DND-41 (cell line): ENCODE measurements at regions not wholly inside any gene's neighbourhood (a gene's known extent, or its start where the extent isn't known, plus 50 kb on each side); places are given as distances from the start of the nearest gene placed in this dataset.

Source experiments
- ATAC-seq: fragments of 200-7000 bp; cut with Tn5 transposase; 3 replicates; pipeline ENCODE4 v1.9.1; 2021; ENCODE audit warnings: low read depth; ENCODE audit not compliant: insufficient read depth
- DNase-seq: peaks from one replicate; pipeline ENCODE4 v3.0.0-alpha.2; 2020
- H2AFZ ChIP-seq: 2 replicates; pipeline ENCODE4 v1.6.0; 2012; ENCODE audit warnings: low read depth, low read length
- H3K27ac ChIP-seq: 2 replicates; pipeline ENCODE4 v1.5.1; 2012; ENCODE audit warnings: low read length, inconsistent platforms
- H3K27me3 ChIP-seq: fragments of 200-600 bp; sonication (generic); 2 replicates; pipeline ENCODE4 v1.6.0; 2012; ENCODE audit warnings: low read length, mild to moderate bottlenecking, inconsistent platforms; ENCODE audit not compliant: insufficient read depth, poor library complexity
- H3K36me3 ChIP-seq: 2 replicates; pipeline ENCODE4 v1.5.1; 2012; ENCODE audit warnings: low read length, inconsistent platforms; ENCODE audit not compliant: insufficient read depth
- H3K4me1 ChIP-seq: 2 replicates; pipeline ENCODE4 v1.5.1; 2012; ENCODE audit warnings: mild to moderate bottlenecking, low read length; ENCODE audit not compliant: insufficient read depth
- H3K4me2 ChIP-seq: 2 replicates; pipeline ENCODE4 v1.6.0; 2012; ENCODE audit warnings: mild to moderate bottlenecking, moderate library complexity, low read length, inconsistent platforms; ENCODE audit not compliant: insufficient read depth
- H3K4me3 ChIP-seq, 2 experiments: fragments of 200-600 bp in 1 of 2; shearing (Covaris generic) in 1 of 2; 2 replicates each; pipeline ENCODE4 v1.5.1; 2012 to 2016; ENCODE audit warnings: inconsistent platforms in 2 of 2, low read length in 2 of 2, mild to moderate bottlenecking in 2 of 2, low read depth in 1 of 2, moderate library complexity in 1 of 2
- H3K79me2 ChIP-seq: 2 replicates; pipeline ENCODE4 v1.6.0; 2012; ENCODE audit warnings: low read length, inconsistent platforms; ENCODE audit not compliant: insufficient read depth
- H3K9ac ChIP-seq: 2 replicates; pipeline ENCODE4 v1.6.0; 2012; ENCODE audit warnings: low read depth, mild to moderate bottlenecking, inconsistent platforms, low read length, moderate library complexity
- H3K9me3 ChIP-seq: 2 replicates; pipeline ENCODE4 v1.5.1; 2012; ENCODE audit warnings: low read length, moderate library complexity, mild to moderate bottlenecking, inconsistent platforms; ENCODE audit not compliant: insufficient read depth, severe bottlenecking
- H4K20me1 ChIP-seq: 2 replicates; pipeline ENCODE4 v1.6.0; 2012; ENCODE audit warnings: low read length; ENCODE audit not compliant: insufficient read depth
- CTCF ChIP-seq: IDR thresholded peaks from 2 replicates; pipeline ENCODE4 v1.5.1; 2012; ENCODE audit warnings: borderline replicate concordance, low read length, moderate library complexity, mild to moderate bottlenecking; ENCODE audit not compliant: poor library complexity, severe bottlenecking; ENCODE audit errors: extremely low read depth
- EZH2 ChIP-seq: IDR thresholded peaks from 3 replicates; pipeline ENCODE4 v1.6.1; 2012; ENCODE audit warnings: borderline replicate concordance, low read depth, mild to moderate bottlenecking, moderate library complexity, low read length, inconsistent platforms; ENCODE audit not compliant: severe bottlenecking

GRCh38 chr1:37274486-37274885 lies 199.9 kb upstream of the ZC3H12A start:
- Histone ChIP-seq H3K4me3 (no peak overlapping the region), H3K79me2 (no peaks in the 10 kb centered on the region), H3K9me3 (no peaks in the 10 kb centered on the region), H3K4me2 (no peak overlapping the region), H3K9ac (no peak overlapping the region), H2AFZ (no peak overlapping the region), H3K4me1 (no peaks in the 10 kb centered on the region), H3K27me3 (peaks cover 14% of the 10 kb centered on the region), H4K20me1 (no peaks in the 10 kb centered on the region; the same call in 1 of the 2 replicates), H3K36me3 (no peaks in the 10 kb centered on the region), H3K27ac (no peak overlapping the region)
- ATAC-seq, result no peak
- no peak for DNase-seq
- TF ChIP-seq EZH2 (no peak), CTCF (no peak)

GRCh38 chr1:37274938-37275631 lies 199.3 kb upstream of the ZC3H12A start:
- DNase-seq (no peak), ATAC-seq (no peak)
- no peak overlapping the region for H3K4me2 ChIP-seq
- TF ChIP-seq CTCF, result no peak
- no peak for TF ChIP-seq EZH2
- H3K79me2 ChIP-seq, result no peaks in the 10 kb centered on the region
- H4K20me1 ChIP-seq, result no peaks in the 10 kb centered on the region; the same call in 1 of the 2 replicates
- H3K9ac ChIP-seq, result no peak overlapping the region
- H3K36me3 ChIP-seq, result no peaks in the 10 kb centered on the region
- H3K27me3 ChIP-seq, result peaks cover 14% of the 10 kb centered on the region
- H3K4me1 ChIP-seq, result no peaks in the 10 kb centered on the region
- no peak overlapping the region for H2AFZ ChIP-seq
- H3K9me3 ChIP-seq, result no peaks in the 10 kb centered on the region
- no peak overlapping the region for H3K4me3 ChIP-seq
- no peak overlapping the region for H3K27ac ChIP-seq

GRCh38 chr1:37277366-37277765 lies 197.0 kb upstream of the ZC3H12A start:
- Histone ChIP-seq H3K36me3 (no peaks in the 10 kb centered on the region), H3K9ac (no peak overlapping the region), H3K27ac (no peak overlapping the region), H4K20me1 (no peaks in the 10 kb centered on the region; the same call in 1 of the 2 replicates), H3K9me3 (no peaks in the 10 kb centered on the region), H3K4me2 (no peak overlapping the region), H3K27me3 (peaks cover 14% of the 10 kb centered on the region), H3K79me2 (no peaks in the 10 kb centered on the region), H2AFZ (no peak overlapping the region), H3K4me1 (no peaks in the 10 kb centered on the region), H3K4me3 (no peak overlapping the region)
- ATAC-seq (no peak), DNase-seq (no peak)
- TF ChIP-seq EZH2 (no peak), CTCF (no peak)
